HUES6 (cell line): ENCODE measurements at regions not wholly inside any gene's neighbourhood (a gene's known extent, or its start where the extent isn't known, plus 50 kb on each side); places are given as distances from the start of the nearest gene placed in this dataset.
"Not testable (repeated sequence)": the region's sequence is repeated elsewhere in the genome, so short reads cannot be mapped to it uniquely, and the experiment has no call there.

ENCODE experiments used
- H3K27ac ChIP-seq: 2 replicates; pipeline ENCODE4 v1.7.0; 2013; ENCODE audit warnings: low read depth, mild to moderate bottlenecking, low read length, inconsistent platforms
- H3K27me3 ChIP-seq: 2 replicates; pipeline ENCODE4 v1.6.1; 2013; ENCODE audit warnings: low read length; ENCODE audit not compliant: control insufficient read depth, insufficient read depth
- H3K36me3 ChIP-seq: 2 replicates; pipeline ENCODE4 v1.6.1; 2013; ENCODE audit warnings: low read length; ENCODE audit not compliant: control insufficient read depth, insufficient read depth
- H3K4me1 ChIP-seq: 2 replicates; pipeline ENCODE4 v1.6.1; 2013; ENCODE audit warnings: low read length; ENCODE audit not compliant: control insufficient read depth, insufficient read depth
- H3K4me3 ChIP-seq: 2 replicates; pipeline ENCODE4 v1.5.1; 2013; ENCODE audit warnings: low read depth, low read length
- H3K9ac ChIP-seq: one replicate; pipeline ENCODE4 v1.6.1; 2013; ENCODE audit warnings: mild to moderate bottlenecking, low read length
- H3K9me3 ChIP-seq: 2 replicates; pipeline ENCODE4 v1.6.1; 2013; ENCODE audit warnings: low read depth, low read length; ENCODE audit not compliant: control insufficient read depth, insufficient read depth

DNA sequence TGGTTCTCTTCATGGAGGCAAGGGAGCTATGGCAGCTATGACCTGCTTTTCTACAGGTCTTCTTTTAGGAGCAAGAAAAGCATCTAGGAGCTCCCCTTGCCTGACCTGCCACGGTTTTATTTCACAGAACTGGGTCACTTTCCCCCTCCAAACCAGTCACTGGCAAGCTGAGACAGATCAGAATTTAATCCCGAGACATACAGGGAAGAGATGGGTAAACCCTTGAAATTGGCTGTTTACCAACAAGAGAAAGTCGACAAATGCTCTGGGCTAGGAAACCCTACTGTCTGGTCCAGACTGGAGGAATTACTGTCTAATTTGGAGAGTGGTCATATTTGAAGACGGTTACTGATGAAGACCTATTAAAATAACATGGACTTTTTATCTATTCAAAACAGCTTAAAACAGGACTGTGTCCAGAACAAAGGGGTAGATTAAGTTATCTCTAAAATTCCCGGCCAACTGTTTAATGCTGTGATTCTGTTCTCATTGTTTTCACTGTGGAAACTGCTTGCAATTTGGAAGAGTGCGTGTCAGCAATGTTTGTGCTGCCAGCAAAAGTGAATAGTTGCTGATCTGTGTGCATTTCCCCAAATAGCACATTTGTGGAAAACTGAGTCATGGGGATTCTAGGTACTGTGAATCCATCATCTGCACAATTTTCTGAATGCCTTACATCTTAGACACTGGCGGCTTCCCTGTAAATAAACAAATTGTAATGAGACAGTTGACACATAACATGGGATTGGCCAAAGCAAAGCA lies 73.4 kb upstream of the EEA1 start:
- H3K27ac ChIP-seq, result no peak overlapping the region

GRCh38 chr12:93003531-93004239 lies 74.6 kb upstream of the EEA1 start:
- Histone ChIP-seq H3K36me3 (no peaks in the 10 kb centered on the region), H3K9me3 (no peaks in the 10 kb centered on the region), H3K4me3 (no peak overlapping the region), H3K27me3 (no peaks in the 10 kb centered on the region), H3K27ac (no peak overlapping the region), H3K9ac (no peak overlapping the region), H3K4me1 (peaks cover 24% of the 10 kb centered on the region)

More for the DNA sequence above, 73.4 kb upstream of the EEA1 start:
- H3K9me3 ChIP-seq, result no peaks in the 10 kb centered on the region
- no peaks in the 10 kb centered on the region for H3K27me3 ChIP-seq
- H3K36me3 ChIP-seq, result no peaks in the 10 kb centered on the region
- no peak overlapping the region for H3K9ac ChIP-seq
- peaks cover 21% of the 10 kb centered on the region for H3K4me1 ChIP-seq
- no peak overlapping the region for H3K4me3 ChIP-seq

- Histone ChIP-seq H3K9ac (no peak overlapping the region), H3K4me1 (peaks cover 24% of the 10 kb centered on the region), H3K27ac (no peak overlapping the region), H3K27me3 (no peaks in the 10 kb centered on the region), H3K4me3 (no peak overlapping the region), H3K36me3 (no peaks in the 10 kb centered on the region), H3K9me3 (no peaks in the 10 kb centered on the region)
These were observed 76.9 kb upstream of the EEA1 start for GRCh38 chr12:93005928-93006392.

DNA sequence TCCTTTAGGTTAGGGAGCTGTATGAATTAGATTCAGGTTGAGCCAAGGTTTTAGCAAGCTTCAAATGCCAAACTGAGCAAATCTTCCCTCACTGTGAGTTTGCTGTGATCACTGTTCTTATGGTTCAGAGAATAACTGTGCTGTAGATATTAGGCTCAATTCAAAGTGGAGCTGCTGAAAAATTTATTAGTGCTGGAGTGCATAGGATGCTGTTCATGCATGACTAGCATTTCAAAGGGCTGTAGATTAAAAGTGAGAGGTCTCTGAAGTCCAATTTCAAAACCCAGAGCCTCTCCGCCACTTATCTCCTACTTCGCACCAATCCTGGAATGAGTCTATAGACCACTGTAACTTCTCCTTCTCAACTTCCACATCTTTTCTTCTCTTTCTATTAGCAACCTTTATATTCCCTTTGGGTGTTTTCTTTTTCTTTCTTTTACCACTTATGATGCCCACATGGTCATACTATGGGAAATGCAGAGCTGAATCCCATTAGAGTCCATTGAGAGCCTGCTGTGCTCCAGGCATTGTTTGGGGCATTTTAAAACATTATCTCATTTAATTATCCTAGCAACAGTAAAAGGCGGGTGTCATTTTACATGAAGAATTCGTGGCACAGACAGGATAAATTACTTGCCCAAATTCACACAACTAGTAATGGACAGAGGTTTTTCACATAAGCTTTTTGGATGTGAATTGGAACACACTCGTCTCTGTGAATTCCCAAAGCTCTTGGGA lies 77.5 kb upstream of the EEA1 start:
- Histone ChIP-seq H3K4me3 (no peak overlapping the region), H3K9me3 (no peaks in the 10 kb centered on the region), H3K4me1 (peaks cover 24% of the 10 kb centered on the region), H3K27me3 (no peaks in the 10 kb centered on the region), H3K27ac (no peak overlapping the region), H3K36me3 (no peaks in the 10 kb centered on the region), H3K9ac (no peak overlapping the region)

GRCh38 chr12:93007544-93007943 lies 78.4 kb upstream of the EEA1 start:
- no peaks in the 10 kb centered on the region for H3K27me3 ChIP-seq
- H3K9me3 ChIP-seq, result no peaks in the 10 kb centered on the region
- H3K27ac ChIP-seq, result no peak overlapping the region
- H3K9ac ChIP-seq, result no peak overlapping the region
- peaks cover 24% of the 10 kb centered on the region for H3K4me1 ChIP-seq
- H3K4me3 ChIP-seq, result no peak overlapping the region
- H3K36me3 ChIP-seq, result no peaks in the 10 kb centered on the region

DNA sequence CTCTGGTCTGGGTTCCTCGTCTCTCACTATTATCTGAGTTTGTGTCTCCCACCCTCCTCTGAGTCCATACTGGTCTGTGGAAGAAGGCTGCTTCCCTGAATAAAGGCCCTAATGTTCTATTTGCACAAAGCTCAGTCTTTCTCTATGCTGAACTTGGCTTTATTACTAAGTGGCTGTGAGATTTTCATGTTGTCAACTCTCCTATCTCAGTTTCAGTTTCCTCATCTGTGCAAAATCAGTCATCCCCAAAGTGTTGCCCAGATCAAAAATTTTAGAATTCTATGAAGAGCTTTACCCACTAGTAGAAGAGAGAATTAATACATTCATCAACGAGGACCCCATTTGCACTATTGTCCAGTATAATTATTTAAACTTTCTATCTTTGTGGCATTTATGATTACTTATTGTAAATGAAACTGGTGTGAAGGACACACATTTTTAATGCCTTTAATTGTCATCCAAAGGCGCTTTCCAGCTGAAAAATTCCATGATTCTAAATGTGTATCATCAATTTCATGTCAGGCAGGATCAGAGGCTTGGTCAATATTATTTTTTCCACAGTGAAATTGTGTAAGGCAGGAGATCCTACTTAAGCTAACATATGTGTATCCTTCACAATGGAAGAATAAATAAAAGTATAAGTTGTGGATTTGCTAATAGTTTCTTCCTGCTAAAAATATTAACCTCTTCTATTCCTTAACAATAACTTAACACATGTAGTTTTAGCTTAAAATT lies 79.1 kb upstream of the EEA1 start:
- Histone ChIP-seq H3K4me1 (peaks cover 24% of the 10 kb centered on the region), H3K27ac (no peak overlapping the region), H3K36me3 (no peaks in the 10 kb centered on the region), H3K9me3 (no peaks in the 10 kb centered on the region), H3K9ac (no peak overlapping the region), H3K27me3 (no peaks in the 10 kb centered on the region), H3K4me3 (no peak overlapping the region)

GRCh38 chr12:93008880-93009279 lies 79.8 kb upstream of the EEA1 start:
- not testable (repeated sequence) for H3K9ac ChIP-seq, H3K36me3 ChIP-seq, H3K4me3 ChIP-seq, H3K9me3 ChIP-seq, H3K27ac ChIP-seq, H3K27me3 ChIP-seq
- H3K4me1 ChIP-seq, result peaks cover 20% of the 10 kb centered on the region; the same call in 1 of the 2 replicates

DNA sequence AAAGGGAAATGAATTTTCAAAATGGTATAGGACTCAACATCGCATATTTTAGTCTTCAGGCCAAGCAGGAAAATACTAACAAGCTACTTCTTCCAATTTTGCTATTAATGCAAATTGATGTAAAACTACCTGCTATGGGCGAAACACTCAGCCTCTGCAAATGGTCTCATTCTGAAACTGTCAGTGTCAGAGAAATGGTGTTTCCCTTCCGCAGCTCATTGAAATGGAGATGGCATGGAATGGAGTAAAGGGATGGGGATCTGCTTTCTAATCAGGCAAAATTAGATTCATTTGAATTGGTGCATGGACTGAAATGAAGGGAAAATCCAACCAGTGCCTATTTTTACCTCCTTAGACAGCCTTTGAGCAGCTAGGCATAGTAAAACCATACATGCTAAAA lies 80.4 kb upstream of the EEA1 start:
- no peaks in the 10 kb centered on the region for H3K27me3 ChIP-seq
- peaks cover 20% of the 10 kb centered on the region; the same call in 1 of the 2 replicates for H3K4me1 ChIP-seq
- H3K4me3 ChIP-seq, result no peak overlapping the region
- H3K36me3 ChIP-seq, result no peaks in the 10 kb centered on the region
- no peak overlapping the region for H3K9ac ChIP-seq
- H3K27ac ChIP-seq, result no peak overlapping the region
- no peaks in the 10 kb centered on the region for H3K9me3 ChIP-seq

- H3K4me3 ChIP-seq, result no peak overlapping the region
- H3K27ac ChIP-seq, result no peak overlapping the region
- no peaks in the 10 kb centered on the region for H3K27me3 ChIP-seq
- H3K9ac ChIP-seq, result no peak overlapping the region
- H3K9me3 ChIP-seq, result no peaks in the 10 kb centered on the region
- H3K36me3 ChIP-seq, result no peaks in the 10 kb centered on the region
- H3K4me1 ChIP-seq, result peaks cover 20% of the 10 kb centered on the region; the same call in 1 of the 2 replicates
These were observed 81.4 kb upstream of the EEA1 start for GRCh38 chr12:93010461-93010860.

DNA sequence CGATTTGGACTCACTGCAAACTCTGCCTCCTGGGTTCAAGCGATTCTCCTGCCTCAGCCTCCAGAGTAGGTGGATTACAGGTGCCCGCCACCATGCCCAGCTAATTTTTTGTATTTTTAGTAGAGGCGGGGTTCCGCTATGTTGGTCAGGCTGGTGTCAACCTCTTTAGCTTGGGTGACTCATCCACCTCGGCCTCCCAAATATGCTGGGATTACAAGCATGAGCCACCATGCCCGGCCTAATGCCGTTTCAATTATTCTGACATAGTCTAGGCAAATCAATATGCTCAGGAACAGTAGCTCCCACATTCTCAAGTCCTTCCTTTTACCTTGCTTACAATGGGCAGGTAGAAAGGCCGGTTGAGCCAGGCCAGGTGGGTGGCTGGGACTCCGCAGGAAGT lies 82.0 kb upstream of the EEA1 start:
- no peaks in the 10 kb centered on the region for H3K36me3 ChIP-seq
- no peaks in the 10 kb centered on the region for H3K9me3 ChIP-seq
- H3K4me3 ChIP-seq, result no peak overlapping the region
- no peaks in the 10 kb centered on the region for H3K27me3 ChIP-seq
- H3K4me1 ChIP-seq, result peaks cover 20% of the 10 kb centered on the region; the same call in 1 of the 2 replicates
- no peak overlapping the region for H3K27ac ChIP-seq
- no peak overlapping the region for H3K9ac ChIP-seq
